ENCODE measurements at regions not wholly inside any gene's neighbourhood (a gene's known extent, or its start where the extent isn't known, plus 50 kb on each side); places are given as distances from the start of the nearest gene placed in this dataset.
A peak's percentile ranks its signal among the peaks of the same experiment; 100 is the strongest.

- DNase-seq (ENCODE audit: low read depth, low spot score) = no peak
These were observed 50.4 kb downstream of the RTL9 start for GRCh38 chrX:110408949-110409588.

GRCh38 chrX:110409925-110410324 is 51.3 kb downstream of the RTL9 start:
- no peak for DNase-seq (ENCODE audit: low read depth, low spot score)

- DNase-seq (ENCODE audit: low read depth, low spot score) = no peak
These were observed 52.0 kb downstream of the RTL9 start for GRCh38 chrX:110410603-110411002.

GRCh38 chrX:110412971-110413726 is 54.5 kb downstream of the RTL9 start:
- peak; percentile 46 for DNase-seq (ENCODE audit: low read depth, low spot score)

- no peak for DNase-seq (ENCODE audit: low read depth, low spot score)
These were observed 55.1 kb downstream of the RTL9 start for GRCh38 chrX:110413727-110414124.

- DNase-seq (ENCODE audit: low read depth, low spot score) = no peak
These were observed 55.6 kb downstream of the RTL9 start for GRCh38 chrX:110414273-110414672.

GRCh38 chrX:110414679-110415439 is 56.2 kb downstream of the RTL9 start:
- DNase-seq (ENCODE audit: low read depth, low spot score) = no peak

GRCh38 chrX:110415440-110416170 is 57.0 kb downstream of the RTL9 start:
- no peak for DNase-seq (ENCODE audit: low read depth, low spot score)

GRCh38 chrX:110417128-110417527 is 58.5 kb downstream of the RTL9 start:
- no peak for DNase-seq (ENCODE audit: low read depth, low spot score)

- DNase-seq (ENCODE audit: low read depth, low spot score) = no peak
These were observed 59.9 kb downstream of the RTL9 start for GRCh38 chrX:110418316-110419235.

- no peak for DNase-seq (ENCODE audit: low read depth, low spot score)
These were observed 60.9 kb downstream of the RTL9 start for GRCh38 chrX:110419512-110419911.

GRCh38 chrX:110420771-110421499 is 62.3 kb downstream of the RTL9 start:
- DNase-seq (ENCODE audit: low read depth, low spot score) = no peak

GRCh38 chrX:110421500-110422455 is 63.1 kb downstream of the RTL9 start:
- DNase-seq (ENCODE audit: low read depth, low spot score) = no peak

GRCh38 chrX:110425222-110426154 is 66.8 kb downstream of the RTL9 start:
- no peak for DNase-seq (ENCODE audit: low read depth, low spot score)

- DNase-seq (ENCODE audit: low read depth, low spot score) = no peak
These were observed 67.5 kb downstream of the RTL9 start for GRCh38 chrX:110426155-110426504.

- DNase-seq (ENCODE audit: low read depth, low spot score) = no peak
These were observed 68.4 kb downstream of the RTL9 start for GRCh38 chrX:110427076-110427475.

- no peak for DNase-seq (ENCODE audit: low read depth, low spot score)
These were observed 69.5 kb downstream of the RTL9 start for GRCh38 chrX:110428144-110428543.
